SJSA1 (cell line): ENCODE measurements at regions not wholly inside any gene's neighbourhood (a gene's known extent, or its start where the extent isn't known, plus 50 kb on each side); places are given as distances from the start of the nearest gene placed in this dataset.

Experiments
- DNase-seq, 2 experiments: peaks; one replicate each; pipeline ENCODE4 v3.0.0-alpha.2; 2015 to 2020; ENCODE audit warnings: low spot score in 2 of 2, low read depth in 1 of 2
- H3K27ac ChIP-seq: fragments of 250-450 bp; sonication (Bioruptor Pico); 2 replicates; pipeline ENCODE4 v1.5.1; 2020; ENCODE audit warnings: mild to moderate bottlenecking, moderate library complexity
- H3K27me3 ChIP-seq: fragments of 250-450 bp; sonication (Bioruptor Pico); replicated peaks from 2 replicates; pipeline ENCODE4 v1.5.1; 2020; ENCODE audit warnings: mild to moderate bottlenecking, moderate library complexity
- H3K36me3 ChIP-seq: fragments of 250-450 bp; sonication (Bioruptor Pico); 2 replicates; pipeline ENCODE4 v1.5.1; 2020; ENCODE audit warnings: mild to moderate bottlenecking
- H3K4me1 ChIP-seq: fragments of 250-450 bp; sonication (Bioruptor Pico); replicated peaks from 2 replicates; pipeline ENCODE4 v1.6.1; 2021; ENCODE audit warnings: mild to moderate bottlenecking
- H3K4me3 ChIP-seq: fragments of 250-450 bp; sonication (Bioruptor Pico); 2 replicates; pipeline ENCODE4 v1.5.1; 2020; ENCODE audit warnings: mild to moderate bottlenecking
- H3K9me3 ChIP-seq: fragments of 250-450 bp; sonication (Bioruptor Pico); replicated peaks from 2 replicates; pipeline ENCODE4 v1.5.1; 2020; ENCODE audit warnings: mild to moderate bottlenecking

DNA sequence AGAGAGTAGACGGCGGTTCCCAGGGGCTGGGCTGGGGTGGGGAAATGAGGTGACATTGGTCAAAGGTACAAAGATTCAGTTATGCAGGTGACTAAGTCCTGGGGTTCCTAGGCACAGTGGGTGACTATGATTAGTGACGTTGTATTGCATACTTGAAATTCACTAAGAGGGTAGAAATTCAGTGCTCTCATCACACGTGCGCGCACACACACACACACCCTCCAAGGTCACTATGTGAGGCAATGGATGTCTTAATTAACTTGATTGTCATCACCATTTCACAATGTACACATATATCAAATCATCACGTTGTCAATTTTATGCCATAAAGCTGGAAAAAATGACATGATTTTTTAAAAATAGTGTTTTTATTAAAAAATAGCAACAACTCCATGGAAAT is 92.9 kb upstream of the ALKAL2 start:
- DNase-seq = no peak
- no peak overlapping the region for H3K4me3 ChIP-seq

DNA sequence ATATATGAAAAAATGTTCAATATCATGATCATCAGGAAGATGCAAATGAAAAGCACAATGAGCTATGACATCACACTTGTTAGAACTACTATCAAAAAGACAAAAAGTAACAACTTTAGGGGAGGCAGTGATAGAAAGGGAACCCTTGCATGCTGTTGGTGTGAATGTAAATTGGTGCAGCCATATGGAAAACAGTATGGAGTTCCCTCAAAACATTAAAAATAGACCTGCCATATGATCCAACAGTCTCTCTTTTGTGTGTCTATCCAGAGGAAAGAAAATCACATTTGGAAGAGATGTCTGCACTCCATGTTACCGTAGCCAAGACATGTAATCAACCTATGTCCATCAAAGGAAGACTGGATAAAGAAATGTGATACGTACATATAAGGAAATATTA is 92.3 kb upstream of the ALKAL2 start:
- Histone ChIP-seq H3K9me3 (no peaks in the 10 kb centered on the region), H3K36me3 (no peaks in the 10 kb centered on the region), H3K4me3 (no peak overlapping the region), H3K4me1 (no peaks in the 10 kb centered on the region), H3K27me3 (0 out of 2 replicates have a peak, but pooled peaks cover under 1% of the 10 kb centered on the region), H3K27ac (no peak overlapping the region)
- DNase-seq = no peak

More for the DNA sequence above, 92.9 kb upstream of the ALKAL2 start:
- H3K27ac ChIP-seq = no peak overlapping the region
- no peaks in the 10 kb centered on the region for H3K9me3 ChIP-seq
- no peaks in the 10 kb centered on the region for H3K4me1 ChIP-seq
- H3K36me3 ChIP-seq = no peaks in the 10 kb centered on the region
- no peaks in the 10 kb centered on the region for H3K27me3 ChIP-seq

DNA sequence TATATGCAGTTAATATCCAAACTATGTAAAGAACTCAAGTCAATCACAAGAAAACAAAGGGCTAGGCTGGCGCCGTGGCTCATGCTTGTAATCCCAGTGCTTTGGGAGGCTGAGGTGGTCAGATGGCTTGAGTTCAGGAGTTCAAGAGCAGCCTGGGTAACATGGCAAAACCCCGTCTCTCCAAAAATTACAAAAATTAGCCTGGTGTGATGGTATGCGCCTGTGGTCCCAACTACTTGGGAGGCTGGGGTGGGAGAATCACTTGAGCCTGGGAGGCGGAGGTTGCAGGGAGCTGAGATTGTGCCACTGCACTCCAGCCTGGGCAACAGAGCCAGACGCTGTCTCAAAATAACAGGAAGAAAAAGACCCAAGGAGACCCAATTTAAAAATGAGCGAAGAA is 91.9 kb upstream of the ALKAL2 start:
- H3K27me3 ChIP-seq = 0 out of 2 replicates have a peak, but pooled peaks cover 3% of the 10 kb centered on the region
- H3K4me1 ChIP-seq = no peaks in the 10 kb centered on the region
- H3K27ac ChIP-seq = no peak overlapping the region
- H3K36me3 ChIP-seq = no peaks in the 10 kb centered on the region
- DNase-seq = peak in 1 of 2 experiments; percentile 32
- no peaks in the 10 kb centered on the region for H3K9me3 ChIP-seq
- no peak overlapping the region for H3K4me3 ChIP-seq

DNA sequence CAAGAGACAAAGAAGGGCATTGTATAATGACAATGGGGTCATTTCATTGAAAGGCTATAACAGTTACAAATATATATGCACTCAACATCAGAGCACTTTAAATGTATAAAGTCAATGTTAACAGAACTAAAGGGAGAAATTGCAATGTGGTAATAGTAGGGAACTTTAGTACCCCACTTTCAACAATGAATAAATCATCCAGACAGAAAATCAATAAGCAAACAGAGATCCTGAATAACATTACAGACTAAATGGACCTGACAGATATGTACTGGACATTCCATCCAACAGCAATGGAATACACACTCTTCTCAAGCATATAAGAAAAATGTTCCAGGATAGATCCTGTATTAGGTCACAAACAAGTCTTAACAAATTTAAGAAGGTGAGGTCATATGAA is 90.5 kb upstream of the ALKAL2 start:
- Histone ChIP-seq H3K27ac (no peak overlapping the region), H3K36me3 (no peaks in the 10 kb centered on the region), H3K9me3 (no peaks in the 10 kb centered on the region), H3K27me3 (0 out of 2 replicates have a peak, but pooled peaks cover 3% of the 10 kb centered on the region), H3K4me1 (no peaks in the 10 kb centered on the region), H3K4me3 (no peak overlapping the region)
- no peak for DNase-seq

DNA sequence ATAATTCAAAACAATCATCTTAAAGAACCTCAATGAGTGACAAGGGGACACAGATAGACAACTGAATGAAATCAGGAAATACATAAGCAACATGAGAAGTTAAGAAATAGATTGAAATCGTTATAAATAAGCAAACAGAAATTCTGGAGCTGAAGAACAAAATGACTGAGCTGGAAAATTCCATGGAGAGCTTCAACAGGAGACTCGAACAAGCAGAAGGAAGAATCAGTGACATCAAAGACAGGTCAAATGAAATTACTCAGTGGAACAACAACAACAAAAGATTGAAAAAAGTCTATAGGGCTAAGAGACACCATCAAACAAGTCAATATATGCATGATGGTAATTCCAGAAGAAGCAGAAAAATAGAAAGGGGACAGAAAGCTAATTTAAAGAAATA is 89.5 kb upstream of the ALKAL2 start:
- no peaks in the 10 kb centered on the region for H3K4me1 ChIP-seq

DNA sequence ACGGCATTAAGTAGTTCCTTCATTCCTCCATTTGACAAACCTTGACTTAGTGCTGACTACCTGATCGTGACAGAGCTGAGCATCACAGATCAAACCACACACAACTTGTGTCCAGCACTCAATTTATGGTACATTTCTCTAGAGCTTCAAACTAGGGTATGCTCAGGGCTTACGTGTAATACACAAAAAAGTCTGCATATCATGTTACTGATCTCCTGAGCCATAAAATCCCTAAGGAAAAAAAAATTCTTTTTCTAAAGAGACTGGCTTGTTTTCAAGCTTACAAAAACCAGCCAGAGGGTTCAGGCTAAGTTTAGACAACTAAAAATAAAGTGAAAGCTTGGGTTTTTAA is 88.0 kb upstream of the ALKAL2 start:
- 0 out of 2 replicates have a peak, but pooled peaks cover 3% of the 10 kb centered on the region for H3K27me3 ChIP-seq
- no peak for DNase-seq
- no peaks in the 10 kb centered on the region for H3K9me3 ChIP-seq
- H3K4me1 ChIP-seq = no peaks in the 10 kb centered on the region
- H3K27ac ChIP-seq = no peak overlapping the region
- no peak overlapping the region for H3K4me3 ChIP-seq
- H3K36me3 ChIP-seq = no peaks in the 10 kb centered on the region

More for the DNA sequence above, 89.5 kb upstream of the ALKAL2 start:
- Histone ChIP-seq H3K9me3 (no peaks in the 10 kb centered on the region), H3K27me3 (0 out of 2 replicates have a peak, but pooled peaks cover 3% of the 10 kb centered on the region), H3K4me3 (no peak overlapping the region), H3K27ac (no peak overlapping the region), H3K36me3 (no peaks in the 10 kb centered on the region)
- no peak for DNase-seq

DNA sequence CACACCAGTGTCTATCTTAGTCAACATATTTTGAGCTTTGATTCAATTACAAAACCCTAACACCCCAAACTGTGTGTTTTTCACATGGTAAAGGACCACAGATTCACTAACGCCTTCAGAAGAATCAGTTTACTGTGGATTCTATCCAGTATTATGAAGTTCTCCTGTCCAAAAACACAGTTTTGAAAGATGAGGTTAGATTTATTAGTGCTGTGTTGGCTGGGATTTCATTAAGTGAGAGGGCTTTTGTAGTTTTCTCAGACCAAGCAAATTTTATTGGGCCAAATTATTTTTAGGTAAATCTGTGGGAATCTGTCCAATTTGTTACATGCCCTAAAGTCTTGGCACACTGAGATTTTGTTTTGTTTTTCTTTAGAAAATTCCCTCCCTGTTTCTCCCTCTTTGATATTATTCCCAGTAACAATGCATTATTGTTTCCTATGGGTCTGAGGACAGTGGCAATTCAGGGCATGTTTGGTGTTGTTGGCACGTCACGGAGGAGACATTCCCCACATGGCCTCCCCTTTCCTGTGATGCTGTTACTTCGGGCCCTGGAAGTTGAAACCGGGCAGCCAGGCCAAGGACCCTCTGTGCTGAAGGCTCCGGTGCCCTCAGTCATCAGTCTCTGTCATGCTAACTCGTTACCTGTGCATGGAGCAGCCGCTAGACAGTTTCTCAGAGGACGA is 87.5 kb upstream of the ALKAL2 start:
- Histone ChIP-seq H3K4me3 (no peak overlapping the region), H3K9me3 (no peaks in the 10 kb centered on the region), H3K27ac (no peak overlapping the region), H3K4me1 (no peaks in the 10 kb centered on the region), H3K36me3 (no peaks in the 10 kb centered on the region), H3K27me3 (0 out of 2 replicates have a peak, but pooled peaks cover 3% of the 10 kb centered on the region)
- no peak for DNase-seq

DNA sequence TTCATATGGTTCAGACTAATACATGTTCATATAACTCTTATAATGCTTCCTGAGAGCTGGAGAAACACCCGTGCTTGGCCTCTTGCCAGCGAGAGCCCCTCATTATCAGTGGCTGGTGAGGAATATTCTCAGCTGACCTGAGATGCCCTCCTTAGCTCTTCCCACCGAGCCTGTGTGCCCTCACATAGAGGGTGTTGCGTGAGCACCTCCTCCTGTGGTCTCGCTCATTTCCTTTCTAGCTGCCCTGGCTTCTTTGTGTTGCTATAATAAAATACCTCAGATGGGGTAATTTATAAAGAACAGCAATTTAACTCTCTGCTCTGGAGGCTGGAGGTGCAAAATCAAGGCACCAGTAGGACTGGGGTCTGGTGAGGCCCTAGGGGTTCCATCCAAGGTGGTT is 80.5 kb upstream of the ALKAL2 start:
- H3K27me3 ChIP-seq = peaks cover 3% of the 10 kb centered on the region

DNA sequence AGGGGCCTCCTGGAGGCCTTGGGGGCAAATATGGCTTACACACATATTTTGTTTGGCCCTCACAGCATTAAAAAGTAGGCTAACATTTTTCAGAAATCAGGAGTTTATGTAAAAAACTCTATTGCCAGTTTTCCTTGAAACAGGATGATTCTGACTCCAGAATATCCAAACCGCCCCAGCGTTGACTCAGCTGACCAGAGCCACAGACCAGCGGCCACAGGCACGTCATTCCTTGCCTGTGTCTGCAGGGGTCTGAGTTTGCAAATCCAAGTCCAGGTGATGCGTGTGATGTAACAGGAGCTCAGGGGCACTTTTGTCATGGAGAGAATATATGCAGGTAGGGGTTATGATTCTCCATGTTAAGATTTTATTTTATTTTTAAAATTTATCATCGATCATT is 79.4 kb upstream of the ALKAL2 start:
- Histone ChIP-seq H3K4me3 (no peak overlapping the region), H3K36me3 (no peaks in the 10 kb centered on the region), H3K27ac (no peak overlapping the region), H3K27me3 (peaks cover 9% of the 10 kb centered on the region), H3K4me1 (no peaks in the 10 kb centered on the region), H3K9me3 (no peaks in the 10 kb centered on the region)
- DNase-seq = no peak

More for the DNA sequence above, 80.5 kb upstream of the ALKAL2 start:
- H3K27ac ChIP-seq = no peak overlapping the region
- no peaks in the 10 kb centered on the region for H3K36me3 ChIP-seq
- DNase-seq = no peak
- H3K4me3 ChIP-seq = no peak overlapping the region
- no peaks in the 10 kb centered on the region for H3K4me1 ChIP-seq
- no peaks in the 10 kb centered on the region for H3K9me3 ChIP-seq

DNA sequence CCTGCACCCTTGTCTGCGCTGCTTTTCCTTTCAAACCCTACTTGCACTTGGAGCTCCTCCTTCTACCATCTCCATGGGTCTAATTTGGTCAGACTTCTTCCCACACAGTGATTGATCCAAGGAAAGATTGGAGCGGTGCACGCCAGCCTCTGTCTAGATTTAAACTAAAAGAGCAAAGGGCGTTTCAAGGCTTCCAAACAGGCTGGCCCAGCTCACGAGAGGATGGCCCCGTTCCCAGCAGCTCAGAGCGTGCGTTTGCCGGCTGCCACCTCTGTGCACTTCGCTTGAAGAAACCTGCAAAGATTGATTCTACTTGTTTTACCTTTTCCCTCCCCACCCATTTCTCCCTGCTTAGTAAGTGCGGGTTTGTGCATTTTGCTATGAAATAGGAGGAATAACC is 78.8 kb upstream of the ALKAL2 start:
- Histone ChIP-seq H3K9me3 (no peaks in the 10 kb centered on the region), H3K27me3 (peaks cover 9% of the 10 kb centered on the region)

DNA sequence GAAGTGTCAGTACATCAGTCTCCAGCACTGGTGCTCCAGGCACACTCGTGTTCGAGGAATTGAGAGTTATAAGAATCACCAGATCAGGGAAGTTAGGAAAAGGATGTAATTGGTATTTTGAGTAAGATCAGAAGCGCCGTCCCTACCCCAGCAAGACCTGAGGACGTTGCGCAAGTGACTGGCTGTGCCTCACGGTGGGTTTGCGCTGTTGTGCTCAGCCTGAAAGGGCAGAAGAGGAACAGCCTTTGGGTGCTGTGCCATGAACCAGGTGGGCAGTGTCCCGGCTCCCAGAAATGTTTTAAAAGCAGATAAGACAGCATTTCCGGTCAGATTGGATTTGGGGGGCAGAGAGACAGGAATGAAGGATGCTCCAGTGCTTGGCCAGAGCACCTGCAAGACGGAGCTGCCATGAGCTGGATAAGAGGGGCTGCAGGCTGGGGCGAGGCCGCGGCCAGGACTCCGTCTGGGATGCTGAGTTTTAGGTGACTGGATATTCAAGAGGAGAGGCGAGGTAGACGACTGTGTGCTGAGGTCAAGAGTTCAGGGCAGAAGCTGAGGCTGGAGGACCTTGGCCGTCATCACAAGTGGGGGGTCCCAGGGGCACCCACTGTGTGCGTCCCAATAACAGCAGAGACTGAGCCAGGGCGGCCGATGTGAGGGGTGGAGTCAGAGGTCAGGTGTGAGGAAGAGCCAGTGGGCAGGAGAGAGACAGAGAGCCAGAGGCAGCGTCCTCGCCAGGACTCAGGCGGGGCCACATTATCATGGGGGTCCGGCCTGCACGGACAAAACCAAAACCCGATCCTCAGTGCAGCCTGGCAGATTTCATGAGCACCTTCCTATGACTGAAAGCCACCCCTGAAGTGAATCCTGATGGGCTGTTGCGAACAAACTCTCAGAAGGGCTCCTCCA is 77.7 kb upstream of the ALKAL2 start:
- DNase-seq = no peak
- no peak overlapping the region for H3K4me3 ChIP-seq
- peaks cover 9% of the 10 kb centered on the region for H3K27me3 ChIP-seq
- H3K27ac ChIP-seq = no peak overlapping the region
- H3K4me1 ChIP-seq = no peaks in the 10 kb centered on the region
- H3K9me3 ChIP-seq = no peaks in the 10 kb centered on the region
- no peaks in the 10 kb centered on the region for H3K36me3 ChIP-seq

More for the DNA sequence above, 78.8 kb upstream of the ALKAL2 start:
- H3K4me3 ChIP-seq = no peak overlapping the region
- no peak overlapping the region for H3K27ac ChIP-seq
- H3K4me1 ChIP-seq = no peaks in the 10 kb centered on the region
- DNase-seq = no peak
- no peaks in the 10 kb centered on the region for H3K36me3 ChIP-seq

DNA sequence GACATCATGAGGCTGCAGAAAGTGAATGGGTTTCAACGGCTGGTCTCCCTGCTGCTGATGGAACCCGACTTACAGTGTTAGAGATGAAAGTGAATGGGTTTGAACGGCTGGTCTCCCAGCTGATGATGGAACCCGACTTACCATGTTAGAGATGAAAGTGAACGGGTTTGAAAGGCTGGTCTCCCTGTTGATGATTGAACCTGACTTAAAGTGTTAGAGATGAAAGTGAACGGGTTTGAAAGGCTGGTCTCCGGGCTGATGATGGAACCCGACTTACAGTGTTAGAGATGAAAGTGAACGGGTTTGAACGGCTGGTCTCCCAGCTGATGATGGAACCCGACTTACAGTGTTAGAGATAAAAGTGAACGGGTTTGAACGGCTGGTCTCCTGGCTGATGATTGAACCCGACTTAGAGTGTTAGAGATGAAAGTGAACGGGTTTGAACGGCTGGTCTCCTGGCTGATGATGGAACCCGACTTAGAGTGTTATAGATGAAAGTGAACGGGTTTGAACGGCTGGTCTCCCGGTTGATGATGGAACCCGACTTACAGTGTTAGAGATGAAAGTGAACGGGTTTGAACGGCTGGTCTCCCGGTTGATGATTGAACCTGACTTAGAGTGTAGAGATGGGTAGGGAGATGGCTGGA is 76.1 kb upstream of the ALKAL2 start:
- Histone ChIP-seq H3K27ac (no peak overlapping the region), H3K27me3 (peaks cover 9% of the 10 kb centered on the region), H3K4me3 (no peak overlapping the region), H3K4me1 (no peaks in the 10 kb centered on the region), H3K36me3 (no peaks in the 10 kb centered on the region), H3K9me3 (peaks cover 4% of the 10 kb centered on the region; the same call in 1 of the 2 replicates)
- no peak for DNase-seq

DNA sequence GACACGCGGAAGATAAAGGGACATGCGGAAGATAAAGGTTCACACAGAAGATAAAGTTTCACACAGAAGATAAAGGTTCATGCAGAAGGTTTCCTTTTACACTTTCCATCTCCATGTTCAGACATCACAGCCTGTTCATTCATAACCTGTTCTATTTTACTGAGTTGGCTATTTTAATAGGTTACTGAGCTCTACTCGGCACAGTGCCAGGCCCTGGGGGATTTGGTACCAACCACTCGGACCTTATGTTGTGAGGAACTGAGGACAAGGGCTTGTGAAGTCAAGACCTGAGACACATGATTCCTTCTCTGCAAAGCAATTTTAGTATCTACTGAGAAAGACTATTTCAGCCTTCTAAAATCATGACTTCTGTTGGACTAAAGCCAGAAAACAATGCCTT is 75.0 kb upstream of the ALKAL2 start:
- DNase-seq = no peak
- no peak overlapping the region for H3K4me3 ChIP-seq

DNA sequence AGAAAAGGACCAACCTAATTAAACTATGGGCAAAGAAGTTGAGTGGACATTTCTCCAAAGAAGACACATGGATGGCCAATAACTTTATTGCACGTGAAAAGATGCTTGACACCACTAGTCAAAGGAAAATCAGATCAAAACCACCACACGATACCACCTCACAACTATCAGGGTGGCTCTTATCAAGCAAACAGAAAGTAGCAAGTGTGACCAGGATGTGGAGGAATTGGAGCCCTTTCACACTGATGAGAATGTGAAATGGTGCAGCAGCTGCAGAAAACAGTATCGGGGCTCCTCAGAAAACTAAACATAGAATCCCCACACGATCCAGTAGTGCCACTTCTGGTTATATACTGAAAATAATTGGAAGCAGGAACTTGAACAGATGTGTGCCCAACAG is 72.2 kb upstream of the ALKAL2 start:
- H3K9me3 ChIP-seq = peaks cover 4% of the 10 kb centered on the region; the same call in 1 of the 2 replicates
- no peak overlapping the region for H3K27ac ChIP-seq
- no peak overlapping the region for H3K4me3 ChIP-seq
- no peaks in the 10 kb centered on the region for H3K36me3 ChIP-seq
- no peaks in the 10 kb centered on the region for H3K4me1 ChIP-seq
- H3K27me3 ChIP-seq = peaks cover 9% of the 10 kb centered on the region
- no peak for DNase-seq

More for the DNA sequence above, 75.0 kb upstream of the ALKAL2 start:
- Histone ChIP-seq H3K9me3 (peaks cover 4% of the 10 kb centered on the region; the same call in 1 of the 2 replicates), H3K4me1 (no peaks in the 10 kb centered on the region), H3K36me3 (no peaks in the 10 kb centered on the region), H3K27me3 (peaks cover 9% of the 10 kb centered on the region), H3K27ac (no peak overlapping the region)
